Epithelial cell of proximal tubule (primary cell): ENCODE measurements at regions not wholly inside any gene's neighbourhood (a gene's known extent, or its start where the extent isn't known, plus 50 kb on each side); places are given as distances from the start of the nearest gene placed in this dataset.
"Not testable (repeated sequence)": the region's sequence is repeated elsewhere in the genome, so short reads cannot be mapped to it uniquely, and the experiment has no call there.

Experiments used
- DNase-seq: peaks from one replicate; pipeline ENCODE4 v3.0.0-alpha.2; 2011; ENCODE audit warnings: low read depth
- H3K4me3 ChIP-seq: 2 replicates; pipeline ENCODE4 v1.5.1; 2011; ENCODE audit warnings: low read depth, mild to moderate bottlenecking, low read length
- CTCF ChIP-seq: conservative IDR thresholded peaks from 2 replicates; pipeline ENCODE4 v1.5.1; 2012; ENCODE audit warnings: low read depth, mild to moderate bottlenecking, low read length

GRCh38 chr6:88442737-88443136 lies 276.6 kb upstream of the CNR1 start:
- DNase-seq = no peak
- no peak overlapping the region for H3K4me3 ChIP-seq
- no peak for TF ChIP-seq CTCF

GRCh38 chr6:88441346-88441745 lies 275.2 kb upstream of the CNR1 start:
- DNase-seq = no peak
- no peak for TF ChIP-seq CTCF
- no peak overlapping the region for H3K4me3 ChIP-seq

GRCh38 chr6:88428068-88428467 lies 261.9 kb upstream of the CNR1 start:
- DNase-seq = no peak
- no peak overlapping the region for H3K4me3 ChIP-seq
- no peak for TF ChIP-seq CTCF

- no peak for DNase-seq
- no peak for TF ChIP-seq CTCF
- H3K4me3 ChIP-seq = no peak overlapping the region
These were observed 259.9 kb upstream of the CNR1 start for GRCh38 chr6:88426005-88426404.

GRCh38 chr6:88422831-88423230 lies 256.7 kb upstream of the CNR1 start:
- H3K4me3 ChIP-seq = no peak overlapping the region
- peak; percentile 21 for TF ChIP-seq CTCF
- no peak for DNase-seq

- not testable (repeated sequence) for H3K4me3 ChIP-seq, DNase-seq
These were observed 254.9 kb upstream of the CNR1 start for GRCh38 chr6:88420967-88421488.

- DNase-seq, H3K4me3 ChIP-seq: not testable (repeated sequence)
These were observed 253.0 kb upstream of the CNR1 start for GRCh38 chr6:88418921-88419810.

GRCh38 chr6:88417361-88417760 lies 251.2 kb upstream of the CNR1 start:
- not testable (repeated sequence) for DNase-seq, H3K4me3 ChIP-seq
